SK-N-SH treated with all-trans-retinoic acid at 6 μM for 48 hours (cell line): ENCODE measurements at regions not wholly inside any gene's neighbourhood (a gene's known extent, or its start where the extent isn't known, plus 50 kb on each side); places are given as distances from the start of the nearest gene placed in this dataset.

Source experiments
- ARNTL ChIP-seq: fragments of 450-650 bp; formaldehyde crosslinking; IDR thresholded peaks from 2 replicates; pipeline ENCODE4 v1.5.0; 2020; ENCODE audit warnings: low read depth, mild to moderate bottlenecking, moderate library complexity, borderline replicate concordance
- BACH2 ChIP-seq: fragments of 250-450 bp; sonication (Bioruptor Pico); IDR thresholded peaks from 2 replicates; pipeline ENCODE4 v1.9.0; 2021; ENCODE audit warnings: mild to moderate bottlenecking, borderline replicate concordance
- CREB5 ChIP-seq: fragments of 250-450 bp; sonication (Bioruptor Pico); IDR thresholded peaks from 2 replicates; pipeline ENCODE4 v1.5.1; 2020; ENCODE audit warnings: low read depth, mild to moderate bottlenecking, moderate library complexity
- CSDC2 ChIP-seq: fragments of 250-450 bp; sonication (Bioruptor Pico); IDR thresholded peaks from 2 replicates; pipeline ENCODE4 v1.5.0; 2020; ENCODE audit warnings: mild to moderate bottlenecking, moderate library complexity
- GLIS3 ChIP-seq: fragments of 250-450 bp; sonication (Bioruptor Pico); IDR thresholded peaks from 2 replicates; pipeline ENCODE4 v1.5.0; 2020; ENCODE audit warnings: mild to moderate bottlenecking, moderate library complexity
- PATZ1 ChIP-seq: fragments of 250-450 bp; sonication (Bioruptor Pico); IDR thresholded peaks from 2 replicates; pipeline ENCODE4 v1.8.0; 2020; ENCODE audit warnings: mild to moderate bottlenecking, moderate library complexity, borderline replicate concordance
- PPARA ChIP-seq: fragments of 250-450 bp; sonication (Bioruptor Pico); IDR thresholded peaks from 2 replicates; pipeline ENCODE4 v1.5.0; 2020; ENCODE audit warnings: mild to moderate bottlenecking, borderline replicate concordance
- RARB ChIP-seq: fragments of 250-450 bp; sonication (Bioruptor Pico); IDR thresholded peaks from 2 replicates; pipeline ENCODE4 v1.8.0; 2021; ENCODE audit warnings: mild to moderate bottlenecking, moderate library complexity
- TCF4 ChIP-seq: fragments of 250-450 bp; sonication (Bioruptor Pico); IDR thresholded peaks from 2 replicates; pipeline ENCODE4 v1.8.0; 2021; ENCODE audit warnings: mild to moderate bottlenecking, moderate library complexity, borderline replicate concordance
- TOX ChIP-seq: fragments of 250-450 bp; sonication (Bioruptor Pico); IDR thresholded peaks from 2 replicates; pipeline ENCODE4 v1.8.0; 2021; ENCODE audit warnings: mild to moderate bottlenecking, moderate library complexity, borderline replicate concordance
- ZFP3 ChIP-seq: fragments of 250-450 bp; sonication (Bioruptor Pico); IDR thresholded peaks from 2 replicates; pipeline ENCODE4 v1.5.0; 2020; ENCODE audit warnings: mild to moderate bottlenecking, moderate library complexity
- ZNF565 ChIP-seq: fragments of 450-650 bp; formaldehyde crosslinking; conservative IDR thresholded peaks from 2 replicates; pipeline ENCODE4 v1.5.0; 2020; ENCODE audit warnings: low read depth, mild to moderate bottlenecking, moderate library complexity

- TF ChIP-seq PATZ1, result no peak
- no peak for TF ChIP-seq CSDC2 (CRISPR knock-in tag)
- no peak for TF ChIP-seq CREB5 (CRISPR knock-in tag)
- TF ChIP-seq BACH2 (CRISPR knock-in tag), result no peak
- no peak for TF ChIP-seq TOX (CRISPR knock-in tag)
- TF ChIP-seq RARB, result no peak
- TF ChIP-seq ZNF565, result no peak
- TF ChIP-seq ARNTL, result no peak
- no peak for TF ChIP-seq PPARA
- TF ChIP-seq TCF4 (CRISPR knock-in tag), result no peak
- no peak for TF ChIP-seq GLIS3 (CRISPR knock-in tag)
- TF ChIP-seq ZFP3 (CRISPR knock-in tag), result no peak
Observed at GRCh38 chr5:173699966-173700365, 83.5 kb upstream of the BOD1 start.
